Ishikawa (cell line): ENCODE measurements at regions not wholly inside any gene's neighbourhood (a gene's known extent, or its start where the extent isn't known, plus 50 kb on each side); places are given as distances from the start of the nearest gene placed in this dataset.

Experiments used
- CEBPB ChIP-seq: IDR thresholded peaks from 2 replicates; pipeline ENCODE4 v1.6.1; 2012
- CREB1 ChIP-seq: IDR thresholded peaks from 2 replicates; pipeline ENCODE4 v1.6.1; 2012; ENCODE audit warnings: low read depth
- EGR1 ChIP-seq: IDR thresholded peaks from 2 replicates; pipeline ENCODE4 v1.6.1; 2012
- EP300 ChIP-seq: IDR thresholded peaks from 2 replicates; pipeline ENCODE4 v1.6.1; 2012; ENCODE audit warnings: borderline replicate concordance
- FOXM1 ChIP-seq: IDR thresholded peaks from 2 replicates; pipeline ENCODE4 v1.6.1; 2012; ENCODE audit warnings: low read depth, borderline replicate concordance
- MAX ChIP-seq: IDR thresholded peaks from 2 replicates; pipeline ENCODE4 v1.6.1; 2012
- NFIC ChIP-seq: IDR thresholded peaks from 2 replicates; pipeline ENCODE4 v1.6.1; 2012
- RAD21 ChIP-seq: IDR thresholded peaks from 2 replicates; pipeline ENCODE4 v1.6.1; 2012; ENCODE audit warnings: low read depth
- REST ChIP-seq: IDR thresholded peaks from 2 replicates; pipeline ENCODE4 v1.6.1; 2012; ENCODE audit warnings: low read depth, mild to moderate bottlenecking
- TAF1 ChIP-seq: IDR thresholded peaks from 2 replicates; pipeline ENCODE4 v1.6.1; 2012; ENCODE audit warnings: low read depth, mild to moderate bottlenecking
- TCF12 ChIP-seq: IDR thresholded peaks from 2 replicates; pipeline ENCODE4 v1.6.1; 2012; ENCODE audit warnings: low read depth
- TEAD4 ChIP-seq: IDR thresholded peaks from 2 replicates; pipeline ENCODE4 v1.6.1; 2012
- USF1 ChIP-seq: IDR thresholded peaks from 2 replicates; pipeline ENCODE4 v1.6.1; 2012
- YY1 ChIP-seq: IDR thresholded peaks from 2 replicates; pipeline ENCODE4 v1.6.1; 2012; ENCODE audit warnings: low read depth

- TF ChIP-seq CEBPB = no peak
- no peak for TF ChIP-seq FOXM1
- no peak for TF ChIP-seq MAX
Measured at GRCh38 chr9:23933348-23933747, 107.3 kb upstream of the ELAVL2 start.

GRCh38 chr9:23926368-23926767 lies 100.3 kb upstream of the ELAVL2 start:
- TF ChIP-seq TAF1 = no peak
- no peak for TF ChIP-seq EP300
- no peak for TF ChIP-seq REST
- TF ChIP-seq YY1 = no peak
- TF ChIP-seq FOXM1 = no peak
- TF ChIP-seq CEBPB = no peak
- no peak for TF ChIP-seq CREB1
- TF ChIP-seq RAD21 = no peak

- no peak for TF ChIP-seq EGR1
- TF ChIP-seq TEAD4 = no peak
- TF ChIP-seq REST = no peak
- no peak for TF ChIP-seq YY1
- no peak for TF ChIP-seq TAF1
- no peak for TF ChIP-seq CREB1
- TF ChIP-seq FOXM1 = no peak
- TF ChIP-seq RAD21 = no peak
- no peak for TF ChIP-seq MAX
Measured at GRCh38 chr9:23914431-23915003, 88.5 kb upstream of the ELAVL2 start.

GRCh38 chr9:23907343-23907742 lies 81.3 kb upstream of the ELAVL2 start:
- TF ChIP-seq YY1 (no peak), NFIC (no peak), USF1 (no peak), RAD21 (no peak), EGR1 (no peak), CREB1 (no peak), CEBPB (no peak), FOXM1 (no peak)

GRCh38 chr9:23887781-23888180 lies 61.7 kb upstream of the ELAVL2 start:
- no peak for TF ChIP-seq TCF12
- no peak for TF ChIP-seq FOXM1
- no peak for TF ChIP-seq EP300
- no peak for TF ChIP-seq TAF1
- TF ChIP-seq RAD21 = no peak
- no peak for TF ChIP-seq EGR1
- no peak for TF ChIP-seq CREB1
- no peak for TF ChIP-seq NFIC
- no peak for TF ChIP-seq REST
